IPS-18a (cell line): ENCODE measurements at regions not wholly inside any gene's neighbourhood (a gene's known extent, or its start where the extent isn't known, plus 50 kb on each side); places are given as distances from the start of the nearest gene placed in this dataset.

Experiments
- H3K27ac ChIP-seq: one replicate; pipeline ENCODE4 v1.5.1; 2013; ENCODE audit warnings: low read length
- H3K27me3 ChIP-seq: one replicate; pipeline ENCODE4 v1.6.1; 2013; ENCODE audit warnings: mild to moderate bottlenecking, low read length; ENCODE audit not compliant: control insufficient read depth, insufficient read depth
- H3K36me3 ChIP-seq: one replicate; pipeline ENCODE4 v1.6.1; 2013; ENCODE audit warnings: low read depth, low read length; ENCODE audit not compliant: control insufficient read depth
- H3K4me1 ChIP-seq: one replicate; pipeline ENCODE4 v1.6.1; 2013; ENCODE audit warnings: low read depth, low read length; ENCODE audit not compliant: control insufficient read depth
- H3K4me3 ChIP-seq: one replicate; pipeline ENCODE4 v1.5.1; 2013; ENCODE audit warnings: low read length
- H3K9ac ChIP-seq: one replicate; pipeline ENCODE4 v1.6.1; 2013; ENCODE audit warnings: mild to moderate bottlenecking, low read length, moderate library complexity
- H3K9me3 ChIP-seq: one replicate; pipeline ENCODE4 v1.6.1; 2013; ENCODE audit warnings: low read depth, low read length; ENCODE audit not compliant: control insufficient read depth

DNA sequence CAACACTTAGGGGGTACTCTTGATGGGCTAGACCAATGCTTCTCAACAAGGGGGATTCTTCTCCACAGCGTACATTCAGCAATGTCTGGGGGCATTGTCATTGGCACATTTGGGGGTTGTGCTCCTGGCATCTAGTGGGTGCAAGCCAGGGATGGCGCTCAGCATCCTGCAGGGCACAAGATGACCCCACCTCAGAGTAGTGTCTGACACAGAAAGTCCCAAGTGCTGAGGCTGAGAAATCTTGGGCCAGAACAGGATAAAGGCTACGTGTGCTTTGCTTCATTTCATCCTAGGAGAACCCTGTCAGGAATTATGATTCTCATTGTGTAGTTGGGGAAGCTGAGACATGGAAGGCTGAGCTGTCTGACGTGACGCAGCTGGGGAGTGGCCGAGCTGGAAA lies 298.6 kb downstream of the CDH26 start:
- peaks cover 4% of the 10 kb centered on the region for H3K4me1 ChIP-seq
- H3K27me3 ChIP-seq = no peaks in the 10 kb centered on the region
- H3K4me3 ChIP-seq = no peak overlapping the region
- no peaks in the 10 kb centered on the region for H3K9me3 ChIP-seq
- no peak overlapping the region for H3K9ac ChIP-seq
- no peak overlapping the region for H3K27ac ChIP-seq
- H3K36me3 ChIP-seq = no peaks in the 10 kb centered on the region

DNA sequence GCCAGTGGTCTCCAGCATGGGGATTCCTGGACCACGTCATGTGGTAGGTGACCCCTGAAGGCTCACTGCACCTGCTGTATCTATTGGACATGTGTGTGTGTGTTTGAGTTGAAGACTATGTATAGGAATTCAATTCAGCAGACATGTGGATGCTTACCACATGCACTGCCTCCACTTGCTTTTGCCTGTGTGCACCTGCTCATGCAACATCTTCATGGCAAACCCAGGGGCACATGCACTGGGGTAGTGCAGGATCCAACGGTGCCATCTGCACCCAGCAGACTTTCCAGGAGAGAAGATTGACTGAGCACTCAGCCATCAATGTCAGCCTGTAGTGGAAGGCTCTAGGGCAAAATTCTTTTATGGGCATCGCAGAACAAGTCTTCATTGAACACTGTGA lies 299.4 kb downstream of the CDH26 start:
- Histone ChIP-seq H3K4me1 (peaks cover 4% of the 10 kb centered on the region), H3K27me3 (no peaks in the 10 kb centered on the region), H3K36me3 (no peaks in the 10 kb centered on the region), H3K9me3 (no peaks in the 10 kb centered on the region), H3K9ac (no peak overlapping the region), H3K27ac (no peak overlapping the region), H3K4me3 (no peak overlapping the region)

DNA sequence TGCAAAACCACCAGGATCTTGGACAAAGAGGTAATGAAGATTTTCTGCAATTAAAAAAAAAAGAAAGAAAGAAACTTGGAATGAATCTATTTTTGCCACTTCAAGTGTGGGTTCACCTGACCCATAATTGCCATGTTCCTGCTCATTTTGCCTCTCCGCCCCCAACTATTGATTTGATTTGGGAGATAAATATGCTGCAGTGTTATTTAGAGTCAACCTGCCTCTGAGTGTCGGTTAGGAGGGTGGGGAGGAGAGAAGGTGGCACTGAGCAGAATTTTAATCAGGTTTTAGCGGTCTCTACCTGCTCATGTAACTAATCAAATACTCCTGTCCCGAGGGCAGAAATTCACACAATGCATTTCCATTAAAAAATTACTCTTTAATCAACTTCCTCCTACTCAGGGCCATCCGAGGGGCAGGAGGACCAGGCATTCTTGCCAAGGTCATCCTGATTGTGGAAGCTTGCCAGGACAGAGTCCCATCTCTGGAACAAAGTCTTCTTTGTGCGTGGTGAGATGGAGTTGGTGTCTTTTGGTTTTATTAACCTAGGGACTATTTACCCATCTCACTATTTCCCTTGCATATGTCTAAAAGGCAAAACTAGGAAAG lies 300.1 kb downstream of the CDH26 start:
- H3K27ac ChIP-seq = no peak overlapping the region
- H3K9me3 ChIP-seq = no peaks in the 10 kb centered on the region
- no peaks in the 10 kb centered on the region for H3K36me3 ChIP-seq
- H3K27me3 ChIP-seq = no peaks in the 10 kb centered on the region
- peaks cover 4% of the 10 kb centered on the region for H3K4me1 ChIP-seq
- no peak overlapping the region for H3K9ac ChIP-seq
- no peak overlapping the region for H3K4me3 ChIP-seq

DNA sequence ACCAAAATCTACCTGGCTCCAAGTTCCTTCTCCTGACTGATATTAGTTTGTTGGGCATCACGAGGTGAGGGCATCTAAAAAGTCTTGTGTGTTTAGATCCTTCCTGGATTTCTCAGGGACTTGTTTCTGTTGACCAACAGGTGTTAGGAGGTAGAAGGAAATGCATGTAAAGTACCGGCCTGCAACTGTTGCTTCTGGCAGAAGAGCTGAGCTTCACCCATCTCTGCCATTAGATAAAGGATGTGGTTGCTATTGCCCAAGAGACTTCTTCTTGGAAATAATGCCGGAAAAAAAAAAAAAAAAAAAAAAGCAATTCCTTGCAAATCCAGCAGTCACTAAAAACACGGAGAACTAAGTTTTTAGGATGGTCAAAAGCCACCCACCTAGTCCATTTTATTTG lies 303.1 kb downstream of the CDH26 start:
- Histone ChIP-seq H3K4me1 (no peaks in the 10 kb centered on the region), H3K9me3 (no peaks in the 10 kb centered on the region), H3K27ac (no peak overlapping the region), H3K4me3 (no peak overlapping the region), H3K27me3 (no peaks in the 10 kb centered on the region), H3K9ac (no peak overlapping the region), H3K36me3 (no peaks in the 10 kb centered on the region)

DNA sequence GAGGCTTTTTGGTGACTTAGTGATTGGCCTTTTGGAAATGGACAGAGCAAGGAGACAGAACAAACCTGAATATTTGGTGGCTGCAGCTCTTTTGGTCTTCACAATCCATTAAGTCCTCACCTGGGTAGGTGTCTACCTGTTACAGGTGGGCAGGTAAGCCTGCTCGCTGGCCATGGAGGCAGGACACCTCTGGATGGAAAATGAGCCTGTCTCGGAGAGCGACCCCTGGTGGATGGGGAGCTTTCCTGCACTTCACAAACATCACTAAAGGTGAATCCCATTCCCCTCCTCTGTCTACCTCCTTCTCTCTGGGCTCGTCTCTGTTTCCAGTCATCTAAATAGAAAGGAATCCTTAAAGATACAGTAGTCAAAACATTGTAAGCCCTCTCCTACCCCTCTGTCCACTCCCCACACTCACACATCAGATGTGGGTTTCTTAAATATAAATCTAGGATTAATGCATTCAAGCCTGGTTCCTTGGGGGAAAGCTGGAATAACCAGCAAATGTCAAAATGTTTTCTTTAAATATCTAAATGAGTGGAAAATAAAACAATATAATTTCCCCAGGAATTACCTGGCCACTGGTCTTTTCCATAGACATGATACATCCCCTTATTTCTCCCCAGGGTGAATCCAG lies 304.9 kb downstream of the CDH26 start:
- Histone ChIP-seq H3K4me1 (no peaks in the 10 kb centered on the region), H3K9me3 (no peaks in the 10 kb centered on the region), H3K9ac (no peak overlapping the region), H3K27me3 (no peaks in the 10 kb centered on the region), H3K36me3 (no peaks in the 10 kb centered on the region), H3K27ac (no peak overlapping the region), H3K4me3 (no peak overlapping the region)

DNA sequence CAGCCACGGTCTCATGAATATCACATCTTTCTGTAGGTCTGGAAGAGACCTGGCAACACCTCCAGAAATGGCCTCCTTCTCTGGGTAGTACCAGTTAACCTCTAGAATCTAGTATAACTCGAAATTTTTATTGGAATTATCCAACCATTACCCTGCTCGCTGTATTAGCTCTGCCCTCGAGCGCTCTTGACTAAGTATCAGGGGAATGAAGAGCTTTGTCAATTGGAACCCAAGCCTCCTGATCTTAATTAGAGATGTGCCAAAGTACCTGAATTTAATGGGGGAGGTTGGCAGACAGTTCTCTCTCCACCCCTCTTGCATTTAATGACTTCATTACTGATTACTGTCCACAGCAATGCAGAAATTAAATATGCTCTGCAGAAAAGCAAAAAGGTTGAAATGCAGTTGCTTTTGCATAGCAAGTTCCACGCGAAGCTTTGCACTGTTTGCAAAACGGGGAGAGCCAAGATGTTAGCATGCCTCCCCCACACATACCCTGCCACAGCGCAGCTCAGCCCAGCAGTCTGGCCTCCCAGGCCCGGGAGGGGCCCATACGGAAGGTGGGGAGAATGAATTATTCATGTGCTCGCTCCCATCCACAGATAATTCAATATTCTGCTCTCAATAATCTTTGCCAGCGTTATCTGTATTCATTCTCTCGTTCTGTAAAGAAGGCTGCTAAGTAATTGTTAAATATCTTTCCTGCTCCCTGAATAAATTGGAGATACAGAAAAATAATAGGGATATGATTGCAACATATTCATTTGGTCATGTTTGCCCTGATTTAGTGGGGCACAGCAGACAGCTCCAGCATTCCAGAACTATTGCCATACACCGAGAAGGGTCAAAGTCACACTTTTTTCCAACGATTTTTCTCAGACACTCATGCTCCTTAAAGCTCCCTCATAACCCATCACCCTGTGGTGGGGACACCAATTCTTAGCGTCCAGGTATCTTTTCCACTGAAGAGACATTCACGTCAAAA lies 305.8 kb downstream of the CDH26 start:
- H3K36me3 ChIP-seq = no peaks in the 10 kb centered on the region
- no peak overlapping the region for H3K9ac ChIP-seq
- H3K27ac ChIP-seq = no peak overlapping the region
- H3K27me3 ChIP-seq = no peaks in the 10 kb centered on the region
- H3K9me3 ChIP-seq = no peaks in the 10 kb centered on the region
- no peak overlapping the region for H3K4me3 ChIP-seq
- no peaks in the 10 kb centered on the region for H3K4me1 ChIP-seq

DNA sequence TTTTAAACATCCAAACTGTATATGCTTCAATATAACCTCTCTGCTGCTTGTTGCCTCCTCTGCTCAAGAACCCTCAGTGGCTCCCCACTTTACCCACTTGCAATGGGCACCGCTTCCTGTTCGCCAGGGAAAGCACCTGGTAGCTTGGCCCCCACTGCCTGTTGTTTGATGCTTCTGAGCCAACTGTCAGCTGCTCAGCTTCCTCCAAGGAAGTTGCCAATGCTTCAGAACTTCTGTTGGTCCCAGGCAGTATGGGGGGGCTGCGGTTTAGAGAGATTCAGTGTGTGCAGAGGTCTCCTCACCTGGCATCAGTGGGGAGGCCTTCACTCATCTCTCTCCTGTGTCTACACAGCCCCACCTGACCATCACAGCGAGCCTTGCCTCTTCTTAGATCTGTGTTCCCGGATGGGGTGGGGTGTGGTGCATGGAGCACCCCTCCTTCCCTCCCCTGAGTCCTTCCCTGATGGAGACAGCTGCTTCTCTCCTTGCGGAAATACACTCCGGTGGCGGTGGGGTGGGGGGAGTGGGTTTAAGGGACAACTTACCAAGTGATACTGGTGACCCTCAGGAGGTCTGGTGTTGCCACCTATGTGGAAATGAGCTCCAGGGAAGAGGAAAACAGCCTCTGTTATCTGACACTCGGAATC lies 308.1 kb downstream of the CDH26 start:
- no peaks in the 10 kb centered on the region for H3K27me3 ChIP-seq
- H3K9ac ChIP-seq = no peak overlapping the region

DNA sequence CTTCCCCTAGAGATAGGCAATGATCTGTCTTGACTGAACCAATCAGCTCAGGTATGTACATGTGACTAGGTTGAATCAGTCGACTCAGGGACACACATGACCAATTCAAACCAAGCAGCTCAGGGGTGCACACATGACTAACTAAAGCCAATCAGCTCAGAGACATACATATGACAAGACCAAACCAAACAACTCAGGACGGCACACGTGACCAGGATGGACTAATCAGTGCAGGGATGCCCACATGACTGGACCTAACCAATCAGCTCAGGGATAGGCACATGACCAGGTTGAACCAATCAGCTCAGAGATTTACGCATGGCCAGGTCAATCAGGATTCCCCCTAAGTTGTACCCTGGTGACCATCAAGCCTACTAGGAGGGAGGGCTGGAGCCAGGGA lies 310.3 kb downstream of the CDH26 start:
- Histone ChIP-seq H3K4me3 (no peak overlapping the region), H3K27me3 (no peaks in the 10 kb centered on the region), H3K4me1 (peaks cover 10% of the 10 kb centered on the region), H3K9me3 (no peaks in the 10 kb centered on the region), H3K9ac (no peak overlapping the region), H3K36me3 (no peaks in the 10 kb centered on the region), H3K27ac (no peak overlapping the region)

More for the DNA sequence above, 308.1 kb downstream of the CDH26 start:
- no peaks in the 10 kb centered on the region for H3K36me3 ChIP-seq
- no peaks in the 10 kb centered on the region for H3K9me3 ChIP-seq
- H3K27ac ChIP-seq = no peak overlapping the region
- H3K4me3 ChIP-seq = no peak overlapping the region
- no peaks in the 10 kb centered on the region for H3K4me1 ChIP-seq

DNA sequence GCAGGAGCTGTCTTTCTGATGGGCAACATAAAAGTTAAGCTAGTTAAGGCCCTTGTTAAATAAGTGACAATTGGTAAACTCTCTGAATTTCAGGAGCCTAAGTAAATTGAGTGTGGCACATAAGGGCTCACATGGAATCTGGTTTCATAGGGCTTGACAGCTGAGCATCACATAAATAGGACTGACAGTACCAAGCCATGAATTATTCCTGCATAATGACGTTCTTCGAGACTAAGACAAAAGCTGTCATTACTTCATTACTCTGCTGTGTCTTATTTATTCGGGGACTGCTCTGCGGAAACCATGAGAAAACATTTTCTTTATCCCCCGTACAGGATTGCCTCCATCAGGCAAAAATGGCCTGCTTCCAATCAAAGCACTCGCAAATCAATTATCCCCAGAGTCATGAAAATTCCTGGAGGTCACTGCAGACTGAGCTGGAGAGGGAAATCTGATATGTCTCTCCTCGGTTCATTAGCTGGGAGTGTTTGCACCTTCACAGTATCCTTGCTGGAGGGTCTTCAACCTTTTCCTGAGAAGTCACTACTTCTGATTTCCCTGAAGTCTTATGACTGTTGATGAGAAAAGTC lies 311.4 kb downstream of the CDH26 start:
- no peak overlapping the region for H3K9ac ChIP-seq
- H3K36me3 ChIP-seq = no peaks in the 10 kb centered on the region
- H3K4me3 ChIP-seq = no peak overlapping the region
- H3K9me3 ChIP-seq = no peaks in the 10 kb centered on the region
- H3K27ac ChIP-seq = no peak overlapping the region
- peaks cover 10% of the 10 kb centered on the region for H3K4me1 ChIP-seq
- no peaks in the 10 kb centered on the region for H3K27me3 ChIP-seq

DNA sequence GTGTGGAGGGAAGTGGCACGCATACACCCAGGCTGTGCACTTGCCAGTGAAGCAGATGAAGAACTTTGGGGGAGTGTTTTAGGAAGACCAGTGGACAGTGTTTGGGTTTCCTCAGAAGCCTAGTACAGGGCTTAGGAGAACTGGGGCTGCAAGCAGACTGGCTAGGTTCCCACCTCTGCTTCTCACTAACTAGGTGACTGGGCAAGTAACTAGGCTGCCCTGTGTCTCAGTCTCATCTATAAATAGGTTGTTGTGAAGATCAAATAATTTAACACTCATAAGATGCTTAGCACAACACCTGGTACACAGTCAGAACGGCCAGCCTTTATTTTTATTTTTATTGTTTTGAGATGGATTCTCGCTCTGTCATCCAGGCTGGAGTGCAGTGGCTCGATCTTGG lies 312.1 kb downstream of the CDH26 start:
- Histone ChIP-seq H3K4me1 (peaks cover 10% of the 10 kb centered on the region), H3K36me3 (no peaks in the 10 kb centered on the region), H3K27me3 (no peaks in the 10 kb centered on the region), H3K4me3 (no peak overlapping the region), H3K27ac (no peak overlapping the region), H3K9me3 (no peaks in the 10 kb centered on the region), H3K9ac (no peak overlapping the region)

DNA sequence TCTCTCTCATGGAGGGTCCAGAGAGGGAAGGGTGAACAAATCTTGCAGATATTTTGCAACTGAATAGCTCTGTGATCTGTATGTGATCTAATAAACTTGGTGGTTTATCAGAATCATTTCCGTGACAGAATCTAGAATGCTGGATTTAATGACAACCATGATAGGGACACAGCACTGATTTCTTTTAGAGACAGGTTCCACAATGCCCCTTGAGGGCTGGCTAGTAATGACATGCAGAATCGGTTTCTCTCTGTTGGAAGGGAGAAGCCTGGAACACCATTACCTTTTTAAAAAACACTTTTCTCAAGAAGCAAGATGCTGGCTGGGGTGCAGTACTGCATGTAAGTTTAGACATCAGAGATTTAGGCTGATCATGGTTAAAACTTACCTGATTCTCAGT lies 313.4 kb downstream of the CDH26 start:
- Histone ChIP-seq H3K9ac (no peak overlapping the region), H3K4me1 (peaks cover 10% of the 10 kb centered on the region), H3K36me3 (no peaks in the 10 kb centered on the region), H3K9me3 (no peaks in the 10 kb centered on the region), H3K27ac (no peak overlapping the region), H3K27me3 (no peaks in the 10 kb centered on the region), H3K4me3 (no peak overlapping the region)
